NCI-H146 treated with DMSO at 0.1 percent for 48 hours (cell line): ENCODE measurements at regions not wholly inside any gene's neighbourhood (a gene's known extent, or its start where the extent isn't known, plus 50 kb on each side); places are given as distances from the start of the nearest gene placed in this dataset.
A peak's percentile ranks its signal among the peaks of the same experiment; 100 is the strongest.
"Not testable (repeated sequence)": the region's sequence is repeated elsewhere in the genome, so short reads cannot be mapped to it uniquely, and the experiment has no call there.

Source experiments
- DNase-seq: peaks from one replicate; lab custom pipeline; 2025; ENCODE audit not compliant: unreplicated experiment; lab: John Stamatoyannopoulos, UW

DNA sequence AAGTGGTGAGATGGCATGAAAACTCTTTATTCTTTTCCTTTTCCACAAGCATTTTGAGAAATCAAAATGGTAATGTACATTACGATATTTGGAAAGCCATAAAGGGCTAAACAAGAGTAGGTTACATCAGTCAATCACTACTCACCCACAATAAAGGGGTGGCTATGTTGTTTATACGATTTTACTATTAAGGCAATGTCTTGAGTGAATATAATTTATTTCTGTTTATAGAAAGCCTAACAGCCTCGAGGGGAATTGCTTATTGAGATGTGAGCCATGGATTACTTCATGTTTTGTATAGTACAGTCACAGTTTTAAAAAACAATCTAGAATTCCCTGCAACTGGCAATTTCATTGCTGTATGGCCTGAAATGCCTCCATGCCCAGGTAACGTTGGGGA lies 237.5 kb upstream of the RBBP8 start:
- DNase-seq, result no peak

- DNase-seq, result no peak
These were observed 235.6 kb upstream of the RBBP8 start for GRCh38 chr18:22697561-22697960.

DNA sequence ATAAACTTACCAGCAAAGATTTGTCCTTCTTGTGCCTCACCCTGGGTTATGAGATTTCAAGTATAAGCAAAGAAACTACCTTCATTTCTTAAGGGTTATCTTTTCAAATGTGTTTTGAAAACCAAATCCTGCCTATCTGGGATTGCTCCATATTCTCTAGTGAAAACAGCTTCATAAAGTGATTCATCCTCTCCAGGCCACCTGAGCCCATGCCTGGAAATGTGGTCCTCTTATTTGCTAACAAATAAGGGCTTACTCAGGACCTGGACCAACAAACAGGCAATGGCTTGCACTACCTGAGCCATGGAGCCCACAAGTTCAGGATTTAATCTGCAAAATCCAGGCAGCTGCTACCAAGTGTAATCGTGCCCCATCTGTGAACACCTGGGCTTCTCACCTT lies 234.4 kb upstream of the RBBP8 start:
- DNase-seq, result no peak

DNA sequence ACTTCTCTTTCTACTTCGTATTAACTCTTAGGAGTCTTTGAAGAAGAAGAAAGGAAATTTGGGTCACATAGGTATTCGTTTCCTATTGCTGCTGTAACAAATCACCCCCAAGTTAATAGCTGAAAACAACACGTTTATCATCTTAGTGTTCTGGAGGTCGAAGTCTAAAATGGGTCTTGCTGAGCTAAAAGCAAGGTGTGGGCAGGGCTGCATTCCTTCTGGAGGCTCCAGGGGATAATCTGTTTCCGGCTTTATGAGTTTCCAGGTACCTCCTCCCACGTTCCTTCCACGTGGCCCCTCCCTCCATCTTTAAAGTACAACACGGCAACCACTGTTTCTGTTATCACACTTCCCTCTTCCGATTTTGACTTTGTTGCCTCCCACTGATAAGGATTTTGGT lies 233.5 kb upstream of the RBBP8 start:
- no peak for DNase-seq

- DNase-seq, result no peak
These were observed 232.2 kb upstream of the RBBP8 start for GRCh38 chr18:22700920-22701319.

GRCh38 chr18:22701326-22701725 lies 231.8 kb upstream of the RBBP8 start:
- no peak for DNase-seq

DNA sequence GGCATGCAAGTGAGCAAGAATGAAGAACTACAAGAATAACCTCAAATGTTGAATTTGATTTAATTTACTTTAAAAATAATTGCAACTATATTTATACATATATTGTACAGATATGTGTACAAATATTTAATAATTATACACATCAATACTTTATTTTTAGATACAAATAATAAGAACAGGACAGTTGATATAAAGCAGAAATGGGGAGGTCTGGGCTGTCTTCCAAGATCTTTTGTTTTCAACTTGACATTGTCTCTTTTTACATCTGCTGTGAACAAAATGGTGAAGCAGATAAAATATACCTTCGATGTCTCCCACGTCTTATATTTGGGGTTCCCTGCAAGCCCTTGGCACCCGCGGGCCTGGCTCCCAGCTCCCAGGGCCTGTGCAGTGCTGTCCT lies 231.3 kb upstream of the RBBP8 start:
- no peak for DNase-seq

DNA sequence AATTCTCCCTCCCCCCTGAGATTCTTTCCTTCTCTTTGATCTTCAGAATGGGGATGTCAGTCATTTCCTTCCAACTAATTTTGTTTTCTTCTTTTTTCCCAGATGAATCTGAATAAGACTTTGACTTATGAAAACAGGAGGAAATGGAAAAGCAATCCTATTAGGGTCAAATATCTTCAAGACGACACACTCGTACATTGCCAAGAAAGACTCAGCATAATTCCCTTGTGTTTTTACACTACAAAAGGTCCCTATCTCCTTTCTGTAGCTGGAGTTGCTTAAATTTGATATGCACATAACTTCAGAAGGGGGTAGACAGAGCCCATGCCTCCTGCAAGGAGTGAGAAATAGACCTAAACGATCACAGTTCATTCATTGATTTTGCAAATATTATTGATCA lies 230.3 kb upstream of the RBBP8 start:
- DNase-seq, result no peak

GRCh38 chr18:22703883-22704585 lies 229.1 kb upstream of the RBBP8 start:
- peak; percentile 13 for DNase-seq

GRCh38 chr18:22704586-22704918 lies 228.6 kb upstream of the RBBP8 start:
- no peak for DNase-seq

- no peak for DNase-seq
These were observed 227.8 kb upstream of the RBBP8 start for GRCh38 chr18:22705328-22705727.

DNA sequence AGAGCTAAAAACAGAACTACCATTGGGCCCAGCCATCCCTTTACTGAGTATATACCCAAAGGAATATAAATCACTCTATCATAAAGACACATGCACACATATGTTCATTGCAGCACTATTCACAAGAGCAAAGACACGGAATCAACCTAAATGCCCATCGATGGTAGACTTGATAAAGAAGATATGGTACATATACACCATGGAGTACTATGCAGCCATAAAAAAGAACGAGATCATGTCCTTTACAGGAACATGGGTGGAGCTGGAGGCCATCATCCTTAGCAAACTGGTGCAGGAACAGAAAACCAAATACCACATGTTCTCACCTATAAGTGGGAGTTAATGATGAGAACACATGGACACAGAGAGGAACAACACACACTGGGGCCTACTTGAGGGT lies 227.1 kb upstream of the RBBP8 start:
- not testable (repeated sequence) for DNase-seq

DNA sequence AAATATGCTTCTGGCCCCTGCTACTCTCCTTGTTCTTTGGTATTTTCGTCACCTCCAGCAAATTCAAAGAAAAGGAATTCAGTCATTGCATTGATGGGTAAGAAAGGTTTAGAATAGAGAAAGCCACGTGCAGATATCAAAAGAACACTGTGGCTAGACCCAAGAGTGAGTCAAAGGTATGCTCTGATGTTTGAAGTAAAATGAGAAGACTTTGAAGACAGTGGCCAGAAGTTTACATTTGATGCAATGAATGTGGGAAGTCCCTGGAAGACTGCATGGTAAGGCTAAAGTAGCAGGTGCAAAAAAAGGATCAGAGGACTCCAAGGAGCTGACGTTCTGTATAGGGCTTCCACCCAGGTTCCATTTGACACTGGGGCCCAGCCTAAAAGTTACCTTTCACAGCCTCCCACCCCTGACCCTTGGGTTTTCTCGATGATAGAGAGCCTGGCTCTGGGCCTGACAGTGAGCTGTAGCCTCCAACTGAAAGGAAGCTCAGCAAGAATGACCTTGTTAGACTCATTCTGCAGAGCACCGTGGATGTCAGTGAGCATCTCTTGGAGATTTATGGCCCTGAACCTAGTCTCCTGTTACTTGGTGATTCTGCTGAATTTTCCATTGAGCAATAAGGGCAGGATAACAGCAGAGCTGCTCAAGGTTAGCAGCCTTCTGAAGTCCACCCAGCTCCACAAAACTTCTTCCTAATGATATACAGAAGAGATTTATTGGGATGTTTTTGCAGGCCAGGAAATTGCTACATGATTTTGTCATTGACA lies 223.7 kb upstream of the RBBP8 start:
- DNase-seq, result no peak

- no peak for DNase-seq
These were observed 222.4 kb upstream of the RBBP8 start for GRCh38 chr18:22710673-22711191.

- no peak for DNase-seq
These were observed 221.9 kb upstream of the RBBP8 start for GRCh38 chr18:22711192-22711685.

DNA sequence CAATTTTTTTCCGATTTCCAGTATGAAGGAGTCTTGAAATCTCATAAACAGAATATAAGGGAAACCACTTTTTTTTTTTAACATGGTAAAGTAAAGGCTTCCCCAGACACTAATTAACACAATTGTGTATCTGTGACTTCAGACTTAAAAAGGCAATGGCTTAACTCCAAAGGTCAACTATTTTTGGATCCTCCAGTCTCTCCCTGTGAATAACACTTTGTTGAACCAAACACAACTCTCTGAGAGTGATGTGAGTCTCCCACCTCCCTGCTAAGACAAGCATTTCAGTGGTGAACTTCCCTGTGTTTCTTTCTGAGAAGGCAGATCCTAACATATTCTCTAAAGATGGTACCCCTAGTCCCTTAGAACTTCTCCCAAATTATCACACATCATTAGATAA lies 219.6 kb upstream of the RBBP8 start:
- no peak for DNase-seq

DNA sequence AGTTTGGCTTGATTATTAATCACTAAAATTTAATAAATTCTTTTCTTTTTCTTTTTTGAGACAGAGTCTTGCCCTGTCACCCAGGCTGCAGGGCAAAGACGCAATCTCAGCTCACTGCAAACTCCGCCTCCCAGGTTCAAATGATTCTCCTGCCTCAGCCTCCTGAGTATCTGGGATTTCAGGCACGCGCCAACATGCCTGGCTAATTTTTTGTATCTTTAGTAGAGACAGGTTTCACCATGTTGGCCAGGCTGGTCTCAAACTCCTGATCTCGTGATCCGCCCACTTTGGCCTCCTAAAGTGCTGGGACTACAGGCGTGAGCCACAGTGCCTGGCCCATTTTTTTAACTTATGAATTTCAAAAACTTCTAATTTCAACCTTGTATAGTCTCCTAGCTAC lies 215.6 kb upstream of the RBBP8 start:
- DNase-seq, result not testable (repeated sequence)

DNA sequence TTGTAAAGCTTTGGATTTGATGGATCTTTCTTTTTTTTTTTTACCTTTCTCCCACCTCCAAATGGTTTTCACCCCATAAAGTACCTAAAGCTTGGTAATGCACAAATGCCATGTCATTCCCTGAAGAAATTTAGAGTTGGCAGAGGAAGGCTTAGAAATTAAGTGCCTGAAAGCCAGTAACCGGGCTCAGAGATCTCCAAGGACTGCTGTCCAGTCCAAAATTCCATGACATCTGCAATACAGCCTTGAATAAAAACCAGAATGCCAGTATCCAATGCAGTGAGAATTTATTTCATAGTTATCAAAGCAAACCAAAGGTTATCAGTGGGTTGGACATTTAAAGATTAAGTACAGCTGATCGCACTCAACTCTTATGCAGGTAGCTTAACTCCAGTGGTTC lies 209.9 kb upstream of the RBBP8 start:
- DNase-seq, result no peak

DNA sequence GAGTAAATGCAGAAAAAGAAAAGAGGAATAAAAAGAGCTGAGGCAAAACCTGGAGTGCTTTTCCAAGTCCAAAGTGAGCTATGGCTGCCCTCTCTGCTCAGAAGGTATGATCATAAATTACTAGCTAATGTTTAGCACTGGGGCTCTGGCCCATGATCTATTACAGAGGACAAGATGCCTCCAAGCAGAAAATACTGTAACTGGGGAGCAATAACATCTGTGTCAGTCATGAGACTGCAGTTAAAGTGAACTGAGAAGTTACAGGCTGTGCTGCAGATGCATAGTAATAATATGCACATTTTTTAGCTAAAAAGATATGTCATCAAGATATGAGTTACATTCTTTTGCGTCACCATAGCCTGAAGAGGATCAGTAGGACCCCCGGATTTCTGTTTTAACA lies 209.4 kb upstream of the RBBP8 start:
- no peak for DNase-seq

DNA sequence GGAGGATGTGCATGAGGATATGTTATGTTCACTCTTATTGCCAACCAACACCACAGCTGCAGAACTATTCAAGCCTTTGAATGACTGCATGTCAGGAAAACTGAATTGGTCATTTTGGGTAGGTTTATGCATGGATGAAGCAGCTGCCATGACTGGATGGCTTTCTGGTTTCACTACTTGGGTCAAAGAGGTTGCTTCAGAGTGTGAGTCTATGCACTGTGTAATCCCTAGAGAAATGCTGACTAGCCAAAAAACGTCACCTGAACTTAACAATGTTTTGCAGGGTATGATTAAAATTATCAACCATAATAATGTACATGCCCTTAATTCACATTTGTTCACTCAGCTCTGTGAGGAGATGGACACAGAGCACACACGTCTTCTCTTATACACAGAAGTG lies 206.7 kb upstream of the RBBP8 start:
- DNase-seq, result no peak

- no peak for DNase-seq
These were observed 205.1 kb upstream of the RBBP8 start for GRCh38 chr18:22728016-22728415.

GRCh38 chr18:22728481-22729105 lies 204.5 kb upstream of the RBBP8 start:
- no peak for DNase-seq
